IMR-90 (cell line): ENCODE measurements at regions not wholly inside any gene's neighbourhood (a gene's known extent, or its start where the extent isn't known, plus 50 kb on each side); places are given as distances from the start of the nearest gene placed in this dataset.

Source experiments
- ATAC-seq: fragments of 200-7000 bp; cut with Tn5 transposase; 2 replicates; pipeline ENCODE4 v1.9.1; 2020; ENCODE audit warnings: low read depth, mild to moderate bottlenecking, moderate library complexity
- BruUV-seq: library from RNA; stranded (reverse); fragments of 400-500 nt; replicated peaks from 2 replicates; lab custom pipeline; 2021; lab: Mats Ljungman, UMichigan
- CTCF ChIA-PET: fragments of 300-600 bp; formaldehyde crosslinking; extraction: SDS; loops from one replicate; lab custom pipeline; 2021; ENCODE audit warnings: antibody characterized with exemption; lab: Yijun Ruan, JAX
- POLR2A ChIA-PET: fragments of 300-600 bp; sonication (Branson Sonifier 250); formaldehyde crosslinking; loops from one replicate; lab custom pipeline; 2022; ENCODE audit warnings: antibody characterized with exemption; ENCODE audit not compliant: unreplicated experiment; lab: Charles Lee
- DNase-seq: peaks from one replicate; pipeline ENCODE4 v3.0.0; 2013
- H2AFZ ChIP-seq: replicated peaks from 2 replicates; pipeline ENCODE3; 2013; ENCODE audit warnings: low read length, mild to moderate bottlenecking; ENCODE audit not compliant: poor library complexity
- H2AK5ac ChIP-seq: 2 replicates; pipeline ENCODE4 v1.6.1; 2013; ENCODE audit warnings: low read depth, low read length, inconsistent platforms
- H2AK9ac ChIP-seq: replicated peaks from 2 replicates; pipeline ENCODE3; 2013; ENCODE audit warnings: mild to moderate bottlenecking, low read depth, low read length, moderate library complexity; ENCODE audit not compliant: poor library complexity
- H2BK120ac ChIP-seq: 2 replicates; pipeline ENCODE4 v1.6.1; 2013; ENCODE audit warnings: low read depth, low read length, inconsistent platforms
- H2BK15ac ChIP-seq: 3 replicates; pipeline ENCODE4 v1.6.1; 2013; ENCODE audit warnings: low read depth, low read length, inconsistent platforms
- H2BK20ac ChIP-seq: 2 replicates; pipeline ENCODE4 v1.6.1; 2013; ENCODE audit warnings: low read depth, mild to moderate bottlenecking, inconsistent platforms, low read length, moderate library complexity
- H2BK5ac ChIP-seq: 2 replicates; pipeline ENCODE4 v1.6.1; 2013; ENCODE audit warnings: mild to moderate bottlenecking, low read depth, low read length, inconsistent platforms; ENCODE audit not compliant: poor library complexity, severe bottlenecking
- H3K14ac ChIP-seq: replicated peaks from 2 replicates; pipeline ENCODE4 v1.6.1; 2013; ENCODE audit warnings: low read depth, low read length, inconsistent platforms
- H3K18ac ChIP-seq: 2 replicates; pipeline ENCODE4 v1.6.1; 2013; ENCODE audit warnings: low read depth, low read length, control low read depth
- H3K23ac ChIP-seq: 2 replicates; pipeline ENCODE4 v1.6.1; 2013; ENCODE audit warnings: low read depth, low read length, inconsistent platforms
- H3K27ac ChIP-seq: 2 replicates; pipeline ENCODE4 v1.5.1; 2013; ENCODE audit warnings: mild to moderate bottlenecking, control low read depth, low read length; ENCODE audit not compliant: insufficient read depth
- H3K27me3 ChIP-seq: 2 replicates; pipeline ENCODE4 v1.6.1; 2013; ENCODE audit warnings: low read length; ENCODE audit not compliant: control insufficient read depth, insufficient read depth
- H3K36me3 ChIP-seq: 2 replicates; pipeline ENCODE4 v1.6.1; 2013; ENCODE audit warnings: low read length, mixed read lengths; ENCODE audit not compliant: control insufficient read depth, insufficient read depth
- H3K4ac ChIP-seq: 2 replicates; pipeline ENCODE4 v1.6.1; 2013; ENCODE audit warnings: low read depth, low read length, inconsistent platforms
- H3K4me1 ChIP-seq: 2 replicates; pipeline ENCODE4 v1.6.1; 2013; ENCODE audit warnings: low read length, mixed read lengths; ENCODE audit not compliant: control insufficient read depth, insufficient read depth
- H3K4me2 ChIP-seq: 2 replicates; pipeline ENCODE4 v1.6.1; 2013; ENCODE audit warnings: low read depth, mild to moderate bottlenecking, control low read depth, low read length, moderate library complexity
- H3K4me3 ChIP-seq: 2 replicates; pipeline ENCODE4 v1.5.1; 2013; ENCODE audit warnings: low read depth, mild to moderate bottlenecking, control low read depth, low read length, moderate library complexity; ENCODE audit not compliant: insufficient read depth
- H3K56ac ChIP-seq: 2 replicates; pipeline ENCODE4 v1.6.1; 2013; ENCODE audit warnings: low read length, inconsistent platforms; ENCODE audit not compliant: insufficient read depth; ENCODE audit errors: extremely low read depth
- H3K79me1 ChIP-seq, 2 experiments: 2 replicates each; pipeline ENCODE4 v1.6.1; 2013; ENCODE audit warnings: low read length in 2 of 2, inconsistent platforms in 1 of 2, low read depth in 1 of 2
- H3K9ac ChIP-seq: 2 replicates; pipeline ENCODE4 v1.6.1; 2013; ENCODE audit warnings: low read depth, low read length, control low read depth
- H3K9me1 ChIP-seq: 2 replicates; pipeline ENCODE4 v1.6.1; 2013; ENCODE audit warnings: low read length, inconsistent platforms; ENCODE audit not compliant: insufficient read depth
- H3K9me3 ChIP-seq: 2 replicates; pipeline ENCODE4 v1.6.1; 2013; ENCODE audit warnings: low read length; ENCODE audit not compliant: control insufficient read depth, insufficient read depth
- H4K20me1 ChIP-seq: 2 replicates; pipeline ENCODE4 v1.6.1; 2013; ENCODE audit warnings: low read length, inconsistent platforms; ENCODE audit not compliant: insufficient read depth
- H4K5ac ChIP-seq: 2 replicates; pipeline ENCODE4 v1.6.1; 2013; ENCODE audit warnings: mild to moderate bottlenecking, low read depth, low read length, control low read depth
- H4K8ac ChIP-seq, 2 experiments: 2 replicates each; pipeline ENCODE4 v1.6.1; 2013; ENCODE audit warnings: low read depth in 2 of 2, low read length in 2 of 2, control low read depth in 1 of 2, inconsistent platforms in 1 of 2
- H4K91ac ChIP-seq: 2 replicates; pipeline ENCODE4 v1.6.1; 2013; ENCODE audit warnings: low read depth, low read length, inconsistent platforms; ENCODE audit not compliant: insufficient read depth
- BHLHE40 ChIP-seq: fragments of 150-350 bp; IDR thresholded peaks from 2 replicates; pipeline ENCODE4 v1.6.1; 2016; ENCODE audit warnings: mild to moderate bottlenecking, low read depth, low read length
- FOS ChIP-seq: fragments of 150-350 bp; IDR thresholded peaks from 2 replicates; pipeline ENCODE4 v1.6.1; 2016; ENCODE audit warnings: low read depth, low read length
- MAFK ChIP-seq: IDR thresholded peaks from 2 replicates; pipeline ENCODE4 v1.6.1; 2012; ENCODE audit warnings: low read depth, low read length, improper control_type of control experiment
- MAZ ChIP-seq: IDR thresholded peaks from 2 replicates; pipeline ENCODE4 v1.6.1; 2012; ENCODE audit warnings: low read depth, mild to moderate bottlenecking, low read length, improper control_type of control experiment, moderate library complexity, borderline replicate concordance
- RCOR1 ChIP-seq: IDR thresholded peaks from 2 replicates; pipeline ENCODE4 v1.6.1; 2012; ENCODE audit warnings: mild to moderate bottlenecking, low read length, improper control_type of control experiment; ENCODE audit not compliant: insufficient replicate concordance
- SMC3 ChIP-seq: fragments of 150-350 bp; IDR thresholded peaks from 2 replicates; pipeline ENCODE4 v1.6.1; 2016; ENCODE audit warnings: low read depth, mild to moderate bottlenecking, antibody characterized with exemption, low read length, moderate library complexity
- WGBS, 2 experiments: methylation state at CpG; one replicate each; pipeline versions ENCODE4 v1.1.5 to v1.1.7; 2013; ENCODE audit warnings: missing lambda C conversion rate in 2 of 2; ENCODE audit not compliant: insufficient read length in 1 of 2; ENCODE audit errors: extremely low coverage in 2 of 2; 5-methylcytosine and 5-hydroxymethylcytosine counted together
- dilution Hi-C: fragments of 300-500 bp; cut with HindIII; formaldehyde crosslinking; loops from one replicate; pipeline ENCODE4 v1.14.3; 2018; ENCODE audit warnings: low sequenced_read_pairs; ENCODE audit not compliant: unreplicated experiment
- in situ Hi-C: fragments of 300-500 bp; cut with MboI; formaldehyde crosslinking; loops from 3 replicates; pipeline ENCODE4 v1.14.3; 2019; ENCODE audit warnings: low sequenced_read_pairs, inconsistent platforms, mixed read lengths
- intact Hi-C: fragments of 100-400 bp; cut with micrococcal nuclease; formaldehyde crosslinking; loops from 2 replicates; pipeline ENCODE4 v1.10.0; 2022

GRCh38 chr1:194331758-194332157 lies 1145.3 kb upstream of the B3GALT2 start:
- no peak overlapping the region for H4K8ac ChIP-seq
- H3K14ac ChIP-seq = no peak overlapping the region
- peak; percentile 47 for DNase-seq
- no peak overlapping the region for H4K91ac ChIP-seq
- H3K27me3 ChIP-seq = no peaks in the 10 kb centered on the region
- no TSS peak for BruUV-seq
- dilution Hi-C loops = no loop called here
- ChIA-PET POLR2A (interaction anchor here (0.6 kb wide), 1 partner anchor 27 kb away, joined by 5 read pairs; no protein-coding TSS in a partner anchor), CTCF (interaction anchor here (0.6 kb wide), 1 partner anchor 1567 kb away, joined by 9 read pairs; no protein-coding TSS in a partner anchor)
- no peaks in the 10 kb centered on the region for H3K79me1 ChIP-seq
- no peaks in the 10 kb centered on the region for H3K4me1 ChIP-seq
- in situ Hi-C loops = no loop called here
- H3K18ac ChIP-seq = no peak overlapping the region
- no peak overlapping the region for H3K4me2 ChIP-seq
- ATAC-seq = no peak
- no peak overlapping the region for H3K4me3 ChIP-seq
- no peak overlapping the region for H2AK5ac ChIP-seq
- no peaks in the 10 kb centered on the region for H3K9me1 ChIP-seq
- no CpG with 5 or more reads among the region's 2 CpGs for WGBS, 2 experiments
- H3K36me3 ChIP-seq = no peaks in the 10 kb centered on the region
- no peaks in the 10 kb centered on the region for H4K20me1 ChIP-seq
- H2BK120ac ChIP-seq = no peak overlapping the region
- TF ChIP-seq MAZ (no peak), MAFK (no peak), SMC3 (no peak), RCOR1 (no peak), BHLHE40 (no peak), FOS (peak; percentile 31; the same call in 1 of the 2 replicates)
- intact Hi-C loops = no loop called here
- no peak overlapping the region for H2BK20ac ChIP-seq
- H4K5ac ChIP-seq = no peak overlapping the region
- no peak overlapping the region for H3K56ac ChIP-seq
- H2BK5ac ChIP-seq = no peak overlapping the region
- H3K9me3 ChIP-seq = no peaks in the 10 kb centered on the region
- H2AK9ac ChIP-seq = no peak overlapping the region
- H3K23ac ChIP-seq = no peak overlapping the region
- H3K4ac ChIP-seq = no peak overlapping the region
- H3K27ac ChIP-seq = no peak overlapping the region
- H3K9ac ChIP-seq = no peak overlapping the region
- H2AFZ ChIP-seq = no peak overlapping the region
- H2BK15ac ChIP-seq = no peak overlapping the region
